Parathyroid adenoma (tissue), 2 donors: ENCODE measurements at regions not wholly inside any gene's neighbourhood (a gene's known extent, or its start where the extent isn't known, plus 50 kb on each side); places are given as distances from the start of the nearest gene placed in this dataset.

Experiments used
- H2AFZ ChIP-seq: fragments of 300-600 bp; sonication (generic); one replicate; pipeline ENCODE4 v1.7.0; 2017; ENCODE audit warnings: antibody characterized with exemption, mild to moderate bottlenecking
- H3K27ac ChIP-seq: fragments of 300-600 bp; sonication (generic); one replicate; pipeline ENCODE4 v1.7.0; 2017
- H3K27me3 ChIP-seq: fragments of 300-600 bp; sonication (generic); one replicate; pipeline ENCODE4 v1.7.0; 2017; ENCODE audit warnings: low read length; ENCODE audit not compliant: control insufficient read depth, insufficient read depth
- H3K36me3 ChIP-seq: fragments of 300-600 bp; sonication (generic); one replicate; pipeline ENCODE4 v1.7.0; 2017; ENCODE audit warnings: low read length; ENCODE audit not compliant: control insufficient read depth, insufficient read depth
- H3K4me1 ChIP-seq: fragments of 300-600 bp; sonication (generic); one replicate; pipeline ENCODE4 v1.7.0; 2017; ENCODE audit warnings: control low read depth
- H3K4me2 ChIP-seq: fragments of 300-600 bp; sonication (generic); one replicate; pipeline ENCODE4 v1.7.0; 2017; ENCODE audit warnings: low read length
- H3K4me3 ChIP-seq: fragments of 300-600 bp; sonication (generic); one replicate; pipeline ENCODE4 v1.7.0; 2017; ENCODE audit warnings: low read depth, low read length
- H3K79me2 ChIP-seq: fragments of 300-600 bp; sonication (generic); one replicate; pipeline ENCODE4 v1.7.0; 2017; ENCODE audit warnings: control low read depth
- H3K9ac ChIP-seq: fragments of 300-600 bp; sonication (generic); one replicate; pipeline ENCODE4 v1.7.0; 2017; ENCODE audit warnings: mild to moderate bottlenecking
- H3K9me3 ChIP-seq: fragments of 300-600 bp; sonication (generic); one replicate; pipeline ENCODE4 v1.7.0; 2017; ENCODE audit warnings: low read length; ENCODE audit not compliant: control insufficient read depth
- CTCF ChIP-seq: fragments of 300-600 bp; sonication (generic); IDR thresholded peaks from one replicate; pipeline ENCODE4 v1.7.0; 2017; ENCODE audit warnings: antibody characterized with exemption, mild to moderate bottlenecking
- donor health status: primary hyperparathyroidism.

GRCh38 chr18:40355726-40356125 is 1599.3 kb upstream of the PIK3C3 start:
- no peaks in the 10 kb centered on the region for H3K36me3 ChIP-seq
- H3K27me3 ChIP-seq: no peaks in the 10 kb centered on the region
- H3K9ac ChIP-seq: no peak overlapping the region
- no peak overlapping the region for H3K27ac ChIP-seq
- no peaks in the 10 kb centered on the region for H3K79me2 ChIP-seq
- no peak for TF ChIP-seq CTCF
- no peak overlapping the region for H3K4me2 ChIP-seq
- H3K9me3 ChIP-seq: no peaks in the 10 kb centered on the region
- H3K4me1 ChIP-seq: no peaks in the 10 kb centered on the region
- no peak overlapping the region for H2AFZ ChIP-seq
- H3K4me3 ChIP-seq: no peak overlapping the region

GRCh38 chr18:40348196-40348595 is 1606.8 kb upstream of the PIK3C3 start:
- Histone ChIP-seq H3K27me3 (no peaks in the 10 kb centered on the region), H3K36me3 (no peaks in the 10 kb centered on the region), H3K4me3 (no peak overlapping the region), H3K27ac (no peak overlapping the region), H3K4me1 (no peaks in the 10 kb centered on the region), H3K9me3 (no peaks in the 10 kb centered on the region), H3K4me2 (no peak overlapping the region), H3K9ac (no peak overlapping the region), H2AFZ (no peak overlapping the region), H3K79me2 (no peaks in the 10 kb centered on the region)
- no peak for TF ChIP-seq CTCF

GRCh38 chr18:40347261-40347660 is 1607.8 kb upstream of the PIK3C3 start:
- Histone ChIP-seq H3K9ac (no peak overlapping the region), H2AFZ (no peak overlapping the region), H3K4me2 (no peak overlapping the region), H3K4me1 (no peaks in the 10 kb centered on the region), H3K36me3 (no peaks in the 10 kb centered on the region), H3K27me3 (no peaks in the 10 kb centered on the region), H3K79me2 (no peaks in the 10 kb centered on the region), H3K9me3 (no peaks in the 10 kb centered on the region), H3K4me3 (no peak overlapping the region), H3K27ac (no peak overlapping the region)
- no peak for TF ChIP-seq CTCF

GRCh38 chr18:40346146-40346545 is 1608.9 kb upstream of the PIK3C3 start:
- Histone ChIP-seq H3K4me2 (no peak overlapping the region), H3K9ac (no peak overlapping the region), H3K79me2 (no peaks in the 10 kb centered on the region), H3K4me3 (no peak overlapping the region), H2AFZ (no peak overlapping the region), H3K27me3 (no peaks in the 10 kb centered on the region), H3K27ac (no peak overlapping the region), H3K9me3 (no peaks in the 10 kb centered on the region), H3K36me3 (no peaks in the 10 kb centered on the region), H3K4me1 (no peaks in the 10 kb centered on the region)
- TF ChIP-seq CTCF: no peak

- Histone ChIP-seq H3K27ac (no peak overlapping the region), H3K9ac (no peak overlapping the region), H3K36me3 (no peaks in the 10 kb centered on the region), H2AFZ (no peak overlapping the region), H3K27me3 (no peaks in the 10 kb centered on the region), H3K4me2 (no peak overlapping the region), H3K9me3 (no peaks in the 10 kb centered on the region), H3K79me2 (no peaks in the 10 kb centered on the region), H3K4me1 (no peaks in the 10 kb centered on the region), H3K4me3 (no peak overlapping the region)
- TF ChIP-seq CTCF: no peak
These were observed 1613.3 kb upstream of the PIK3C3 start for GRCh38 chr18:40341701-40342100.
